ENCODE measurements at regions not wholly inside any gene's neighbourhood (a gene's known extent, or its start where the extent isn't known, plus 50 kb on each side); places are given as distances from the start of the nearest gene placed in this dataset.

DNA sequence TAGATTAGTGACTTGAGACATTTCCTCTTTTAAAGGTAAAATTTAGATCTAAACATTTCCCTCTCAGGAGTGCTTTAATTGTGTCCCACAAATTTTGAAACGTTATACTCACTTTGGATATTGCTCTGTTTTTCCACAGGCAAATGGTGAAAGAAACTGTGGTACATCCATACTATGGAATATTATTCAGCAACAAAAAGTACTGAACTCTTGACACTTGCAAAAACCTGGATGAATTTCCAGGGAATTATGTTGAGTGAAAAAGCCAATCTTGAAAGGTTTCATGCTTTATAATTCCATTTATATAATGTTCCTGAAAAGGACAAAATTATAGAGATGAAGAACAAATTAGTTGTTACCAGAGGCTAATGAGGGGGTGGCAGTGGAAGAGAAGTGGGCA lies 153.3 kb upstream of the SVIL start:
- TF ChIP-seq POLR2A (IDR thresholded peaks at IDR 0.05) = no peak
- WGBS, 2 donors = 42 to 50% methylated on average over 1 of the region's 1 CpG
- ATAC-seq = no peak
- Histone ChIP-seq H3K27ac (no peak overlapping the region), H3K27me3 (no peaks in the 10 kb centered on the region), H3K9me3 (no peaks in the 10 kb centered on the region), H3K4me1 (no peaks in the 10 kb centered on the region), H3K4me3 (no peak overlapping the region), H3K36me3 (replicated peaks in 1 of 2; ENCODE audit: insufficient read depth in 1 of 2, low read depth in 2 of 2) (no peaks in the 10 kb centered on the region)
- intact Hi-C loops (cut with DNase I) = no loop called here
- DNase-seq = no peak

- no peaks in the 10 kb centered on the region for H3K4me1 ChIP-seq
- H3K9me3 ChIP-seq = no peaks in the 10 kb centered on the region
- no peaks in the 10 kb centered on the region for H3K27me3 ChIP-seq
- DNase-seq (no peak), ATAC-seq (no peak)
- H3K36me3 ChIP-seq (replicated peaks in 1 of 2; ENCODE audit: insufficient read depth in 1 of 2, low read depth in 2 of 2) = no peaks in the 10 kb centered on the region
- intact Hi-C loops (cut with DNase I) = no loop called here
- H3K4me3 ChIP-seq = no peak overlapping the region
- WGBS, 2 donors = 69 to 70% methylated on average over 2 of the region's 2 CpGs
- no peak for TF ChIP-seq CTCF (IDR thresholded peaks at IDR 0.05)
- no peak for TF ChIP-seq POLR2A (IDR thresholded peaks at IDR 0.05)
- no peak overlapping the region for H3K27ac ChIP-seq
These were observed 150.9 kb upstream of the SVIL start for GRCh38 chr10:29785701-29786100.

DNA sequence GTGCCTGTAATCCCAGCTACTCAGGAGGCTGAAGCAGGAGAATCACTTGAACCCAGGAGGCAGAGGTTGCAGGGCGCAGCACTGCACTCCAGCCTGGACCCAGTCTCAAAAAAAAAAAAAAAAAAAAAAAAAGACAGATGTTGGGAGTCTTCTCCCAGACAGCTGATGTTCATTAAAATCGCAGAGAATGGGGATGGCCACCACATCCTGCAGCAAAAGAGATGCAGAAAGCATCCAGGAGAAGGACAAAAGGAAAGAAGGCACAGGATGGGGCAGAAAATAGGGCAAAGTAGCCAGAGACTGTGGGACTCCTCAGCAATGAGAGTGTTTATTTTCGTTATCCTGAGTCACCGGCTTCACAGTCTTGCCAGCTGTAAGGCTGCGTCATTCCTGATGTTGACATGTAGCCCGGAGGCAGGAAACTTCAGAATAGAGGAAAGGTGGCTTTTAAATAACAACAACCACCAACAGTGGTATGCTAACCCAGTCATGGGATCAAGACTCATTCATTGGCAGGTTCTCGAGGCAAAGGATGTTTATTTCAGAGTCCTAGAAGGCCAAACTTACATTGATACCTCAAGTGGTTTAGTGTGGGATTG lies 149.5 kb upstream of the SVIL start:
- Histone ChIP-seq H3K27ac (no peak overlapping the region), H3K4me1 (no peaks in the 10 kb centered on the region), H3K9me3 (no peaks in the 10 kb centered on the region), H3K27me3 (no peaks in the 10 kb centered on the region), H3K36me3 (replicated peaks in 1 of 2; ENCODE audit: insufficient read depth in 1 of 2, low read depth in 2 of 2) (no peaks in the 10 kb centered on the region), H3K4me3 (no peak overlapping the region)
- 56 to 61% methylated on average over 7 of the region's 7 CpGs for WGBS, 2 donors
- intact Hi-C loops (cut with DNase I) = no loop called here
- TF ChIP-seq CTCF (IDR thresholded peaks at IDR 0.05) (no peak), POLR2A (IDR thresholded peaks at IDR 0.05) (no peak)
- DNase-seq = peak in 3 of 4 donors; percentile 10 to 73 (median 52)
- peak; percentile 78 for ATAC-seq

DNA sequence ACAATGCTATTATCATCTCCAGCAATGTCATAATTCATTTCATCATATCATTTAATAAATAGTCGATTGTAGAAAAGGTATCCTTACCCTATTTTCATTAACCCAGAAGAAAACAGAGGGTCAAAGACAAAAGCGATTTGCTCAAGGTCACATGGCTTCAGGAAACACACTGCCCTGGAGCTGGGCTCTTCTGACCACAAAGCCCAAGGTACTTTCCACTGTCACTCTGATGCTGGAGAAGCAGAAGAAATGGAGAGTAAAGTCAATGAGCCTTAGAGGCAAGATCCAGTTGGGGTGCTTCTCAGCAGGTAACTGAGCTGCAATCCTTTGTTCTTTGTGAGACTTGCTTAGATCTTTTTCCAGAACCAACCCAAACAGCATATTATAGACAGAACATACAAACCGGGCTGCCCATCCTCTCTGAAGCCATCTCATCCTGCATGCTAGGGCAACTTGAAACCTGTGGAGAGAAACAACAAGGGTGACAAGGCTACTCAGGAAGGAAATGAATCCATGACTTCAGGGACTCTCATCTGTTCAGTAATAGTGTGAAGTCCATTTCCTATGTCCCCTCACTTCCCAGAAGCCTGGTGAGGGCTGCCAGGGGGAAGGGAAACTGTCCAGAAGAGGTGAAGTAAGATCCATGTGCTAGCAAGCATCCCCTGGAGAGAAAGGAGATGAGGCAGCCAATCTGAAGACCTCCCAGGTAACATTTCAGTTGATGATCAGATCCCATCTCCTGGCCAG lies 148.6 kb upstream of the SVIL start:
- Histone ChIP-seq H3K4me1 (no peaks in the 10 kb centered on the region), H3K4me3 (no peak overlapping the region), H3K36me3 (replicated peaks in 1 of 2; ENCODE audit: insufficient read depth in 1 of 2, low read depth in 2 of 2) (no peaks in the 10 kb centered on the region), H3K27ac (no peak overlapping the region), H3K9me3 (no peaks in the 10 kb centered on the region), H3K27me3 (no peaks in the 10 kb centered on the region)
- TF ChIP-seq CTCF (IDR thresholded peaks at IDR 0.05) = no peak
- no peak for TF ChIP-seq POLR2A (IDR thresholded peaks at IDR 0.05)
- ATAC-seq = no peak
- intact Hi-C loops (cut with DNase I) = no loop called here
- WGBS, 2 donors = 28 to 52% methylated on average over 3 of the region's 3 CpGs
- no peak for DNase-seq

DNA sequence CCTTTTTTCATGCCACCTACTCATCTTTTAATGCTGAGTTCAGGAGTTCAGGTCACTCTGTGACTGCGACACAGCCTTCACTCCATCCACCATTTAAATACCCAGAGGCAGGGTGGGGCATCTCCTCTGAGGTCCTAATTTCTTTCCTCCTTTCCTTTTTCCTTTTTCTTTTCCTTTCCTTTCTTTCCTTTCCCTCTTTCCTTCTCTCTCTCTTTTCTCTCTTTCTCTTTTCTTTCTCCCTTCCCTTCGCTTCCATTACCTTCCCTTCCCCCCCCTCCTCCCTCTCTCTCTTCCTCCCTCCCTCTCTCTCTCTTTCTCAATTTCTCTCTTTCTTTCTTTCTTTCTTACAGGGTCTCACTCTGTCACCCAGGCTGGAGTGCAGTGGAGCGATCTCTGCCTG lies 145.9 kb upstream of the SVIL start:
- Histone ChIP-seq H3K4me1 (no peaks in the 10 kb centered on the region), H3K9me3 (no peaks in the 10 kb centered on the region), H3K27ac (no peak overlapping the region), H3K4me3 (no peak overlapping the region), H3K36me3 (replicated peaks in 1 of 2; ENCODE audit: insufficient read depth in 1 of 2, low read depth in 2 of 2) (no peaks in the 10 kb centered on the region), H3K27me3 (no peaks in the 10 kb centered on the region)
- intact Hi-C loops (cut with DNase I) = no loop called here
- DNase-seq (no peak), ATAC-seq (no peak)
- TF ChIP-seq POLR2A (IDR thresholded peaks at IDR 0.05) = no peak
- no peak for TF ChIP-seq CTCF (IDR thresholded peaks at IDR 0.05)
- WGBS, 2 donors = 76 to 96% methylated on average over 3 of the region's 3 CpGs
